GM23338 (cell line): ENCODE measurements at regions not wholly inside any gene's neighbourhood (a gene's known extent, or its start where the extent isn't known, plus 50 kb on each side); places are given as distances from the start of the nearest gene placed in this dataset.

Experiments
- ATAC-seq: fragments of 200-7000 bp; cut with Tn5 transposase; 3 replicates; pipeline ENCODE4 v1.9.1; 2020
- DNase-seq: peaks from one replicate; pipeline ENCODE4 v3.0.0-alpha.2; 2015; ENCODE audit warnings: low spot score
- H2AFZ ChIP-seq: fragments of 200-600 bp; sonication (generic); 2 replicates; pipeline ENCODE4 v1.8.0; 2016; ENCODE audit warnings: antibody characterized with exemption, mild to moderate bottlenecking, moderate library complexity
- H3F3A ChIP-seq: fragments of 200-600 bp; sonication (generic); replicated peaks from 2 replicates; pipeline ENCODE4 v1.8.0; 2017; ENCODE audit warnings: antibody characterized with exemption, mixed run types, low read depth
- H3K27ac ChIP-seq: fragments of 200-600 bp; sonication (generic); 2 replicates; pipeline ENCODE4 v1.6.1; 2016; ENCODE audit warnings: low read depth
- H3K27me3 ChIP-seq: fragments of 200-600 bp; sonication (generic); 2 replicates; pipeline ENCODE4 v1.8.0; 2016; ENCODE audit warnings: mild to moderate bottlenecking, mixed run types, moderate library complexity; ENCODE audit not compliant: insufficient read depth
- H3K36me3 ChIP-seq: fragments of 200-600 bp; sonication (generic); 2 replicates; pipeline ENCODE4 v1.8.0; 2016; ENCODE audit warnings: mild to moderate bottlenecking; ENCODE audit not compliant: insufficient read depth
- H3K4me1 ChIP-seq: fragments of 200-600 bp; sonication (generic); 2 replicates; pipeline ENCODE4 v1.8.0; 2016; ENCODE audit warnings: mild to moderate bottlenecking, moderate library complexity; ENCODE audit not compliant: insufficient read depth
- H3K4me2 ChIP-seq: fragments of 200-600 bp; sonication (generic); 2 replicates; pipeline ENCODE4 v1.7.1; 2017; ENCODE audit warnings: mixed run types
- H3K4me3 ChIP-seq: fragments of 200-600 bp; sonication (generic); 2 replicates; pipeline ENCODE4 v1.6.1; 2016; ENCODE audit warnings: mixed run types
- H3K79me2 ChIP-seq: fragments of 200-600 bp; sonication (generic); replicated peaks from 2 replicates; pipeline ENCODE4 v1.8.0; 2017; ENCODE audit warnings: mild to moderate bottlenecking; ENCODE audit not compliant: insufficient read depth
- H3K9me2 ChIP-seq: fragments of 200-600 bp; sonication (generic); 2 replicates; pipeline ENCODE4 v1.8.0; 2017; ENCODE audit not compliant: insufficient read depth
- H4K20me1 ChIP-seq: fragments of 200-600 bp; sonication (generic); replicated peaks from 2 replicates; pipeline ENCODE4 v1.8.0; 2017; ENCODE audit warnings: mild to moderate bottlenecking; ENCODE audit not compliant: insufficient read depth
- H3K27ac Mint-ChIP-seq: 2 replicates; pipeline ENCODE4 v1.8.0; 2020; ENCODE audit warnings: inconsistent platforms, mild to moderate bottlenecking, moderate library complexity, mixed read lengths
- H3K27me3 Mint-ChIP-seq: 3 replicates; pipeline ENCODE4 v1.8.0; 2022; ENCODE audit warnings: low read depth, mild to moderate bottlenecking, moderate library complexity, mixed read lengths, inconsistent platforms; ENCODE audit not compliant: insufficient read depth, poor library complexity
- H3K36me3 Mint-ChIP-seq: 3 replicates; pipeline ENCODE4 v1.8.0; 2021; ENCODE audit warnings: low read depth, mild to moderate bottlenecking, inconsistent platforms, moderate library complexity, mixed read lengths
- H3K4me1 Mint-ChIP-seq: 3 replicates; pipeline ENCODE4 v1.8.0; 2020; ENCODE audit warnings: mild to moderate bottlenecking, inconsistent platforms, mixed read lengths
- H3K4me3 Mint-ChIP-seq: 3 replicates; pipeline ENCODE4 v1.8.0; 2021; ENCODE audit warnings: moderate library complexity, mild to moderate bottlenecking, inconsistent platforms, mixed read lengths
- H3K9me3 Mint-ChIP-seq: 3 replicates; pipeline ENCODE4 v1.8.0; 2020; ENCODE audit warnings: moderate library complexity, mild to moderate bottlenecking, inconsistent platforms, mixed read lengths
- CREB1 ChIP-seq: fragments of 250-450 bp; sonication (Bioruptor Pico); IDR thresholded peaks from 2 replicates; pipeline ENCODE4 v1.5.0; 2020; ENCODE audit warnings: low read depth, mild to moderate bottlenecking, moderate library complexity
- ETS1 ChIP-seq: IDR thresholded peaks from 2 replicates; pipeline ENCODE4 v1.6.1; 2016; ENCODE audit warnings: antibody characterized with exemption
- EZH2 ChIP-seq: fragments of 200-600 bp; sonication (generic); IDR thresholded peaks from one replicate; pipeline ENCODE4 v1.8.0; 2017; ENCODE audit warnings: antibody characterized with exemption, mild to moderate bottlenecking, low read depth; ENCODE audit not compliant: unreplicated experiment
- EZH2phosphoT487 ChIP-seq: fragments of 200-600 bp; sonication (generic); IDR thresholded peaks from one replicate; pipeline ENCODE4 v1.8.1; 2018; ENCODE audit warnings: antibody characterized with exemption; ENCODE audit not compliant: unreplicated experiment
- JUNB ChIP-seq: IDR thresholded peaks from one replicate; pipeline ENCODE4 v1.6.1; 2016; ENCODE audit warnings: antibody characterized with exemption; ENCODE audit not compliant: unreplicated experiment
- NANOG ChIP-seq: IDR thresholded peaks from 2 replicates; pipeline ENCODE4 v1.6.1; 2016; ENCODE audit warnings: antibody characterized with exemption, borderline replicate concordance
- POLR2AphosphoS5 ChIP-seq: IDR thresholded peaks from 2 replicates; pipeline ENCODE4 v1.6.1; 2016; ENCODE audit warnings: antibody characterized with exemption, low read depth
- REST ChIP-seq: IDR thresholded peaks from one replicate; pipeline ENCODE4 v1.6.1; 2018; ENCODE audit warnings: antibody characterized with exemption; ENCODE audit not compliant: unreplicated experiment
- ZNF114 ChIP-seq: fragments of 250-450 bp; sonication (Bioruptor Pico); IDR thresholded peaks from 2 replicates; pipeline ENCODE4 v1.5.0; 2020; ENCODE audit warnings: mild to moderate bottlenecking, moderate library complexity
- ZNF331 ChIP-seq: fragments of 250-450 bp; sonication (Bioruptor Pico); IDR thresholded peaks from 2 replicates; pipeline ENCODE4 v1.5.0; 2020; ENCODE audit warnings: low read depth, mild to moderate bottlenecking, moderate library complexity
- ZNF462 ChIP-seq: fragments of 250-450 bp; sonication (Bioruptor Pico); IDR thresholded peaks from 2 replicates; pipeline ENCODE4 v1.5.0; 2020; ENCODE audit warnings: mild to moderate bottlenecking, moderate library complexity
- TF ChIP-seq, protein P1 (sequence below), 2 experiments: fragments of 200-600 bp in 1 of 2; sonication (generic) in 1 of 2; conservative IDR thresholded peaks; 2 replicates each; pipeline versions ENCODE4 v1.5.1 to v1.6.1; 2016 to 2017; ENCODE audit warnings: antibody characterized with exemption in 2 of 2, low read depth in 2 of 2, mild to moderate bottlenecking in 2 of 2, moderate library complexity in 1 of 2

DNA sequence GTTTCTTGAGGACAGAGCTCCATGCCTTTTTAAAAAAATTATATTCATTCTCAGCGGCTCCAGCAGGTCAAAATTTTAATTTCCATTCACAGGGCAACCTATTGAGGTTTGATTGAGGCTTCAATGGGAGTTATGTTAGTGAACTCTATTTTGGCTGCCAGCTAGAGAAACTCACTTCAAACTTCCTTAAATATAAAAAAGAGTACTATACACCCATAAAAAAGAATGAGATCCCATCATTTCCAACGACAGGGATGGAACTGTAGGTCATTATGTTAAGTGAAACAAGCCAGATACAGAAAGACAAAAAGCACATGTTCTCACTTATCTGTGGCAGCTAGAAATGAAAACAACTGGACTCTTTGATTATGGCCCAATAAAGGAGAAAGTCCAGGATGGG is 176.8 kb upstream of the IL12B start:
- no peaks in the 10 kb centered on the region for H3K79me2 ChIP-seq
- no peak for ATAC-seq

More for the DNA sequence above, 176.8 kb upstream of the IL12B start:
- Histone ChIP-seq H3K4me1 (no peaks in the 10 kb centered on the region), H2AFZ (no peak overlapping the region), H3F3A (no peaks in the 10 kb centered on the region), H3K4me2 (no peak overlapping the region), H3K4me3 (no peak overlapping the region), H3K27me3 (no peaks in the 10 kb centered on the region), H3K9me2 (0 out of 2 replicates have a peak, but pooled peaks cover 3% of the 10 kb centered on the region), H3K36me3 (no peaks in the 10 kb centered on the region), H3K27ac (no peak overlapping the region), H4K20me1 (no peaks in the 10 kb centered on the region)
- no peak overlapping the region for H3K4me3 Mint-ChIP-seq
- peaks cover 2% of the 10 kb centered on the region; the same call in 2 of the 3 replicates for H3K9me3 Mint-ChIP-seq
- H3K27ac Mint-ChIP-seq: no peak overlapping the region
- TF ChIP-seq NANOG: no peak
- no peak for TF ChIP-seq EZH2phosphoT487
- TF ChIP-seq REST: no peak
- no peak for TF ChIP-seq CREB1 (CRISPR knock-in tag)
- TF ChIP-seq ETS1: no peak
- TF ChIP-seq POLR2AphosphoS5: no peak
- no peak for TF ChIP-seq EZH2
- no peak for TF ChIP-seq JUNB
- no peak for TF ChIP-seq ZNF114 (CRISPR knock-in tag)
- TF ChIP-seq, protein P1, sequence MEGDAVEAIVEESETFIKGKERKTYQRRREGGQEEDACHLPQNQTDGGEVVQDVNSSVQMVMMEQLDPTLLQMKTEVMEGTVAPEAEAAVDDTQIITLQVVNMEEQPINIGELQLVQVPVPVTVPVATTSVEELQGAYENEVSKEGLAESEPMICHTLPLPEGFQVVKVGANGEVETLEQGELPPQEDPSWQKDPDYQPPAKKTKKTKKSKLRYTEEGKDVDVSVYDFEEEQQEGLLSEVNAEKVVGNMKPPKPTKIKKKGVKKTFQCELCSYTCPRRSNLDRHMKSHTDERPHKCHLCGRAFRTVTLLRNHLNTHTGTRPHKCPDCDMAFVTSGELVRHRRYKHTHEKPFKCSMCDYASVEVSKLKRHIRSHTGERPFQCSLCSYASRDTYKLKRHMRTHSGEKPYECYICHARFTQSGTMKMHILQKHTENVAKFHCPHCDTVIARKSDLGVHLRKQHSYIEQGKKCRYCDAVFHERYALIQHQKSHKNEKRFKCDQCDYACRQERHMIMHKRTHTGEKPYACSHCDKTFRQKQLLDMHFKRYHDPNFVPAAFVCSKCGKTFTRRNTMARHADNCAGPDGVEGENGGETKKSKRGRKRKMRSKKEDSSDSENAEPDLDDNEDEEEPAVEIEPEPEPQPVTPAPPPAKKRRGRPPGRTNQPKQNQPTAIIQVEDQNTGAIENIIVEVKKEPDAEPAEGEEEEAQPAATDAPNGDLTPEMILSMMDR (conservative IDR thresholded peaks at IDR 0.05; ENCODE audit: low read depth in 2 of 2): no peak
- no peak for TF ChIP-seq ZNF462 (CRISPR knock-in tag)
- no peak for TF ChIP-seq ZNF331 (CRISPR knock-in tag)
- no peaks in the 10 kb centered on the region for H3K27me3 Mint-ChIP-seq
- DNase-seq: no peak
- peaks cover 6% of the 10 kb centered on the region; the same call in 2 of the 3 replicates for H3K4me1 Mint-ChIP-seq
- H3K36me3 Mint-ChIP-seq: no peaks in the 10 kb centered on the region
